ENCODE measurements at regions not wholly inside any gene's neighbourhood (a gene's known extent, or its start where the extent isn't known, plus 50 kb on each side); places are given as distances from the start of the nearest gene placed in this dataset.
"Not testable (repeated sequence)": the region's sequence is repeated elsewhere in the genome, so short reads cannot be mapped to it uniquely, and the experiment has no call there.

DNA sequence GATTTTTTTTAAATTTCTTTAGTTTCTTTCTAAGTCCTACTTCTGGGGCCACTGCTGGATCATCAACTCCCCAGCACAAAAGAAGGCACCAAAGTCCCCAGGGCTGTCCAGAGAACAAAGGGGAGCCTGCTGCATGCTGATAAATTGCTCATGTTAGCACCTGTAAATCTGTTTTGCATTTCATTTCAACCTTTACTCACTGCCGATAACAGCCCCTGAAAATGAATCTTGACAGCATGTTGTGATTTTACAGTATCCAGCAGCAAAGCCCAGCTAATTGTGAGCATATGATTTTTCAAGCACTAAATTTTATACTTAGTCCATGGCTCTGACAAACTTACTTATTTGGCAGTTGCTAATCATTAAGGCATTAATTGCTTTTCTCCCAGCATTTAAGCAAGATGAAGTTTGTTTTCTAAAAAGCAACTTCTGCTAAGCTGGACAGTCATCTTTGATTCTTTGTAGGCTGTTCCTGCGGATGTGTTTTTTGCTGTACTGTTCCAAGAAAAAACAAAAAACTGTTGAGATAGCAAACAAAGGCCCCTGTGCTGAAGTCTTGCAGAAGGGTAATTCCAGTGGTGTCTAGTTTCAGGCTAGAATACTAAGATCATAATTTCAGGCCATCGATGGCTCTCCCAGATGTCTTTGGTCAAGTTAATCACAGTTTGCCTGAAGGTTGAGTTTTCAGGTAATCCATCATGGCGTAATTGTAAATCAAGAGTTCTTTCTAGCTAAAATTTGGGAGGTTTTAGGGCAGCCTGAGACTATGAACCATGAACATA, 73.1 kb upstream of the GAS1 start:
- no peak overlapping the region for H3K9ac ChIP-seq (ENCODE audit: low read length)
- H3K27me3 ChIP-seq (ENCODE audit: control insufficient read depth, insufficient read depth, low read length): no peaks in the 10 kb centered on the region
- no peaks in the 10 kb centered on the region for H3K36me3 ChIP-seq (ENCODE audit: control insufficient read depth, low read depth, low read length)
- H3K9me3 ChIP-seq (ENCODE audit: control insufficient read depth, low read depth, low read length): no peaks in the 10 kb centered on the region
- peaks cover 19% of the 10 kb centered on the region for H3K4me1 ChIP-seq (ENCODE audit: control insufficient read depth, low read depth, low read length)
- no peak overlapping the region for H3K27ac ChIP-seq (ENCODE audit: low read length)
- H3K4me3 ChIP-seq (ENCODE audit: low read length): no peak overlapping the region

DNA sequence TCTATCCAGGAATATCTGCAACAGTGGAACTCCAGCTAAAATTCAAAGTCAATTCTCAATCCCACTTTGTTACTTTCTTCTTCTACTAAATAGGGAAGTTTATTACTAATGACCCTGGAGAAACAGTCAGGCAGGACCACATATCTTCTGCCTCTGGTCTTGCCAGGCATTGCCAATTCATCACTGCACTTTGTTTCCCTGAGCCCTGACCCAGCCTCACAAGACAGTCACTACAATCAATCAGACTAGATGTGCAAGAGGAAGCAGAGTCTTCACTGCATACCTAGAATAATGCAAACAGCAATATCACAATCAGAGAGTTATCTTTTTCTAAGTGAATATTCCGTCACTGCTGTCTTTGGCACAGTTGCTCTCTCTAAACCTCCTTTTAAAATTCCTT, 74.9 kb upstream of the GAS1 start:
- no peaks in the 10 kb centered on the region for H3K36me3 ChIP-seq (ENCODE audit: control insufficient read depth, low read depth, low read length)
- no peaks in the 10 kb centered on the region for H3K9me3 ChIP-seq (ENCODE audit: control insufficient read depth, low read depth, low read length)
- H3K4me1 ChIP-seq (ENCODE audit: control insufficient read depth, low read depth, low read length): peaks cover 19% of the 10 kb centered on the region
- no peaks in the 10 kb centered on the region for H3K27me3 ChIP-seq (ENCODE audit: control insufficient read depth, insufficient read depth, low read length)
- H3K27ac ChIP-seq (ENCODE audit: low read length): no peak overlapping the region
- H3K9ac ChIP-seq (ENCODE audit: low read length): no peak overlapping the region
- H3K4me3 ChIP-seq (ENCODE audit: low read length): no peak overlapping the region

DNA sequence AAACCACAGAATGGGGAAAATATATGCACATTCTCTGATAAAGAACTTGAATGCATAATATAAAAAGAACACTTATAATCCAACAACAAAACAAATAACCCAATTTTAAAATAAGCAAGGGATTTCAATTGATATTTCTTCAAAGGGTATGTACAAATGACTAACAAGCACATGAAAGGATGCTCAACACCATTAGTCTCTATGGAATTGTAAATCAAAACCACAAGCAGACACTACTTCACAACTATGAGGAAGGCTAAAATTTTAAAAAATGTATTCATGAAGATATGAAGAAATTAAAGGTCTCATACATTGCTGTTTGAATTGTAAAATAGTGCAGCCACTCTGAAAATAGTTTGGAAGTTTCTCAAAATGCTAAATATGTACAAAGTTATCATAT, 78.9 kb upstream of the GAS1 start:
- Histone ChIP-seq H3K36me3 (ENCODE audit: control insufficient read depth, low read depth, low read length) (no peaks in the 10 kb centered on the region), H3K27ac (ENCODE audit: low read length) (no peak overlapping the region), H3K9ac (ENCODE audit: low read length) (no peak overlapping the region), H3K4me3 (ENCODE audit: low read length) (no peak overlapping the region), H3K27me3 (ENCODE audit: control insufficient read depth, insufficient read depth, low read length) (no peaks in the 10 kb centered on the region), H3K4me1 (ENCODE audit: control insufficient read depth, low read depth, low read length) (peaks cover 9% of the 10 kb centered on the region), H3K9me3 (ENCODE audit: control insufficient read depth, low read depth, low read length) (no peaks in the 10 kb centered on the region)

DNA sequence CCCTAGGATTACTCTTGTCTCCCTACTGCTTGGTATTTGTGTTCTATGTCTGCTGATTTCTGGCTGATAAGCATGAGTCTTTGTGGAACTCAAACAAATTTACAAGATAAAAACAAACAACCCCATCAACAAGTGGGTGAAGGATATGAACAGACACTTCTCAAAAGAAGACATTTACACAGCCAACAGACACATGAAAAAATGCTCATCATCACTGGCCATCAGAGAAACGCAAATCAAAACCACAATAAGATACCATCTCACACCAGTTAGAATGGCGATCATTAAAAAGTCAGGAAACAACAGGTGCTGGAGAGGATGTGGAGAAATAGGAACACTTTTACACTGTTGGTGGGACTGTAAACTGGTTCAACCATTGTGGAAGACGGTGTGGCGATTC, 81.5 kb upstream of the GAS1 start:
- H3K27ac ChIP-seq (ENCODE audit: low read length); H3K36me3 ChIP-seq (ENCODE audit: control insufficient read depth, low read depth, low read length); H3K4me3 ChIP-seq (ENCODE audit: low read length); H3K27me3 ChIP-seq (ENCODE audit: control insufficient read depth, insufficient read depth, low read length); H3K9ac ChIP-seq (ENCODE audit: low read length); H3K9me3 ChIP-seq (ENCODE audit: control insufficient read depth, low read depth, low read length); H3K4me1 ChIP-seq (ENCODE audit: control insufficient read depth, low read depth, low read length): not testable (repeated sequence)

DNA sequence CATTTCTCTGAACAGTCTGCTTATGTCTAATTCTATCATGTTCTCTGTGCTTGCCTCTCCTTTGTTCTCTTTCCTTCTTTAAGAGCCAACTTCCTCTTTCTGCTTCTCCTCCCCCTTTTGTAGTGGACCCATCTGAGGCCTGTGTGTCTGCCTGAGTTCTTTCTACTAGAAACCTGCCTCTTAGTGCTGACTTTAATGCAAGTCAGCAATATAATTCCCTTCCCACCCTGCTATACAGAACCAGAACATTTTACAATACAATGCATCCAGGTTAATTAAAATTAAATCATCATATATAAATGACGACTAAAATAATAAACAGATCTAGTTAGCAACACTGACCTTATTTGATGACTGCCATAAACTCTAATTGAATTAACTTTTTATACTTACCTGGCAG, 82.6 kb upstream of the GAS1 start:
- H3K9me3 ChIP-seq (ENCODE audit: control insufficient read depth, low read depth, low read length): no peaks in the 10 kb centered on the region
- no peak overlapping the region for H3K27ac ChIP-seq (ENCODE audit: low read length)

DNA sequence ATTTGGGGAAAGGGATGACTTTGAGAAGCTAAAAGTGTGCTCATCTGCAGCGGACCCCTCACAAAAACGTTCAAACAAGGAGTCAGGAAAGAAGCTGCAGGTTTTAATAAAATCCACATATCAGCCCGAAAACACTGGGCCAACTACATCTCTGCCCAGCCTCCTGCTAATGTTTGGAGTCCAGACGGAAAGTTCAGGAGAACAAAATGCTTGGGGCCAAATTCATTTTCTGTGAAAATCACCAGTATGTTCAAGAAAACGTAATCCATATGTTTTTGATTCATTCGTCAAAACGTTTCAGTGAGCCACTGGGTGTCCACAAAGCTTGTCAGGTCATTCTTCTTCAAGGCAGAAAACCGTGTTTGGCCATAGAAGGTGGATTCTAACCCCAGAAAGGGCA, 87.5 kb upstream of the GAS1 start:
- Histone ChIP-seq H3K36me3 (ENCODE audit: control insufficient read depth, low read depth, low read length) (no peaks in the 10 kb centered on the region), H3K4me3 (ENCODE audit: low read length) (no peak overlapping the region), H3K9ac (ENCODE audit: low read length) (no peak overlapping the region), H3K9me3 (ENCODE audit: control insufficient read depth, low read depth, low read length) (no peaks in the 10 kb centered on the region), H3K4me1 (ENCODE audit: control insufficient read depth, low read depth, low read length) (no peaks in the 10 kb centered on the region), H3K27ac (ENCODE audit: low read length) (no peak overlapping the region), H3K27me3 (ENCODE audit: control insufficient read depth, insufficient read depth, low read length) (no peaks in the 10 kb centered on the region)

More for the DNA sequence above, 82.6 kb upstream of the GAS1 start:
- Histone ChIP-seq H3K4me3 (ENCODE audit: low read length) (no peak overlapping the region), H3K4me1 (ENCODE audit: control insufficient read depth, low read depth, low read length) (no peaks in the 10 kb centered on the region), H3K27me3 (ENCODE audit: control insufficient read depth, insufficient read depth, low read length) (no peaks in the 10 kb centered on the region), H3K36me3 (ENCODE audit: control insufficient read depth, low read depth, low read length) (no peaks in the 10 kb centered on the region), H3K9ac (ENCODE audit: low read length) (no peak overlapping the region)

DNA sequence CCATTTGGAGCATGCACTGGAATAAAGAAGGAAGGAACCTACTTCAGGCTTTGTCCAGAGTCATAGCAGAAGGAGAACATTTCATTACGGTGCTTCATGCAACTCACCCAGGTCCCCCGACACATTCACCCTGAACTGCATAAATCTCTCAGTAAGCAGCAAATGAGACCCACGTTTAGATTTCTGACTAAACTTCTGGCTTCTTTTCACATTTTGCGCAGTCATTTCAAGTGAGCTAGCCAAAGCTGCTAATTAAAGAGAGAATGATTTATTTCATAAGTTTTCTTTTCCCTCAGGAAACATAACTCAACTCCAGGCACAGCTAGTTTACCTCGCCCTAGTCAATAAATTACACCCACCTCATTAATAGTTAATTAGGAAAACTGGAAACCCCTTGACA, 88.6 kb upstream of the GAS1 start:
- H3K27me3 ChIP-seq (ENCODE audit: control insufficient read depth, insufficient read depth, low read length): no peaks in the 10 kb centered on the region
- no peaks in the 10 kb centered on the region for H3K36me3 ChIP-seq (ENCODE audit: control insufficient read depth, low read depth, low read length)
- no peak overlapping the region for H3K27ac ChIP-seq (ENCODE audit: low read length)
- no peaks in the 10 kb centered on the region for H3K9me3 ChIP-seq (ENCODE audit: control insufficient read depth, low read depth, low read length)
- no peak overlapping the region for H3K4me3 ChIP-seq (ENCODE audit: low read length)
- no peak overlapping the region for H3K9ac ChIP-seq (ENCODE audit: low read length)
- no peaks in the 10 kb centered on the region for H3K4me1 ChIP-seq (ENCODE audit: control insufficient read depth, low read depth, low read length)

DNA sequence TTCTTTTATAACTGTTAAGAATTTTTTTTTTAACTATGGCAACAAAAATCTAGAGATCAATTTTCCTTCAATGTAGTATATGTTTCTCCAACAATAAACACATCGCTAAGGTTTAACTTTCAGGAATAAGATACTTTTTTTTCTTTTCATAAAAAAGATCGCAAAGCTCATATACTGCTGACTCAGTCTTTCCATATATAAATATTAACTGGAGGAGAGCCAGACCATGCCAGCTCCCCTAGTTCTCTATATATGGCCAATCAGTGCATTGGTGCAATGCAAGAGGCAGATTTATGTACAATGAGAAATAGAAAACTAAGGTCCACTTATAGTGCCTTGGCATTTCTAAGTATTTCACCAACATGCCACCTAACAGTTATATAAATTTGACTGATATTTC, 89.2 kb upstream of the GAS1 start:
- H3K4me3 ChIP-seq (ENCODE audit: low read length): no peak overlapping the region
- H3K36me3 ChIP-seq (ENCODE audit: control insufficient read depth, low read depth, low read length): no peaks in the 10 kb centered on the region
- H3K27me3 ChIP-seq (ENCODE audit: control insufficient read depth, insufficient read depth, low read length): no peaks in the 10 kb centered on the region
- H3K4me1 ChIP-seq (ENCODE audit: control insufficient read depth, low read depth, low read length): peaks cover 4% of the 10 kb centered on the region
- no peaks in the 10 kb centered on the region for H3K9me3 ChIP-seq (ENCODE audit: control insufficient read depth, low read depth, low read length)
- no peak overlapping the region for H3K27ac ChIP-seq (ENCODE audit: low read length)
- H3K9ac ChIP-seq (ENCODE audit: low read length): no peak overlapping the region

DNA sequence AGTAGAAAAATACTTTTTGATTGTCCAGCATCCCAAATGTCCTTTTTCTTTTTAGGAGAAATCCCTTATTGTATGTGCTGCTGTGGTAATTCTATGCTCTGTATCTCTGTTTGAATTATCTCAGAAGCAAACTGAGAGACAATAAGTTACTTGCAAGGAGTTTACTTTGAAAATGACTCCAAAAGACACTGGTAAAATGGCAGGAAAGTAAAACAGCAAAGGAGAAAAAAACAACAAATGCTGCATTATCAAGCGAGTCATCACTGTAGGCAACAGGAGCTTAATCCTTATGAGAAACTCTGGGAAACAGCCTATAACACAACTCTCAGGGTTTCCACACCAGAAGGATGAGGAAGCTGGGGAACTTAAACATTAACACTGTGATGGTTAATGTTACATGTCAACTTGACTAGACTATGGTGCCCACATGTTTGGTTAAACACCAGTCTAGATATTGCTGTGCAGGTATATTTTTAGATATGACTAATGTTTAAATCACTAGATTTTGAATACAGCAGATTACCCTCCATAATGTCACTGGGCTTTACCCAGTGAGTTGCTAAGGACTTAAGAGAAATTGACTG, 92.6 kb upstream of the GAS1 start:
- Histone ChIP-seq H3K36me3 (ENCODE audit: control insufficient read depth, low read depth, low read length) (no peaks in the 10 kb centered on the region), H3K4me1 (ENCODE audit: control insufficient read depth, low read depth, low read length) (peaks cover 4% of the 10 kb centered on the region), H3K4me3 (ENCODE audit: low read length) (no peak overlapping the region), H3K9ac (ENCODE audit: low read length) (no peak overlapping the region), H3K27me3 (ENCODE audit: control insufficient read depth, insufficient read depth, low read length) (no peaks in the 10 kb centered on the region), H3K9me3 (ENCODE audit: control insufficient read depth, low read depth, low read length) (no peaks in the 10 kb centered on the region), H3K27ac (ENCODE audit: low read length) (no peak overlapping the region)

DNA sequence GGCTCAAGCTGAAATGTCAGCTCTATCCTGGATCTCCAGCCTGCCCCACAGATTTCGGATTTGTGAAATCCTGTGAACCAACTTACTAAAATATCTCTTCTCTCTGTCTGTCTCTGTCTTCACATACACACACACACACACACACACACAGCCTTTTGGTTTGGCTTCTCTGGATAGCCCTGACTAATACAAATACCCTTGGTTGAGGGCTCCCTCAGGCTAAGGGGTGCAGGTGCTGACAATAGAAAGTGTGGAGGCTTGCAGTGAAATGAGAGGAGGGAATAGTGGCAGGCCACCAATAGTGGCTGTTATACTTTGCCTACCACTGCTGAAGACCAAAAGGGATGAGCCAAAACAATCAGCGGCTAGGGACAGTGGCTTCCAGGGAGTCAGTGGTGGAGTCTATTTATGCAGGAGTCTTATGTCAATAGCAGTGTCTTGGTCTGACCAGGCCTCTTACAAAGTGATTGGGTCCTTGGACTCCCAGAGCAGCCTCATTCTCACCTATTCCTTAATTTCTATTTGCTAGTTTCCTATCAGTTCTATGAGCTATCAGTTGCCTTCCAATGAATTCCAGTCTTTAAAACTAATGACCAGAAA, 93.2 kb upstream of the GAS1 start:
- Histone ChIP-seq H3K9ac (ENCODE audit: low read length) (no peak overlapping the region), H3K4me3 (ENCODE audit: low read length) (peak overlapping the region; percentile 58), H3K36me3 (ENCODE audit: control insufficient read depth, low read depth, low read length) (no peaks in the 10 kb centered on the region), H3K27ac (ENCODE audit: low read length) (no peak overlapping the region), H3K9me3 (ENCODE audit: control insufficient read depth, low read depth, low read length) (no peaks in the 10 kb centered on the region), H3K4me1 (ENCODE audit: control insufficient read depth, low read depth, low read length) (peaks cover 4% of the 10 kb centered on the region), H3K27me3 (ENCODE audit: control insufficient read depth, insufficient read depth, low read length) (no peaks in the 10 kb centered on the region)

DNA sequence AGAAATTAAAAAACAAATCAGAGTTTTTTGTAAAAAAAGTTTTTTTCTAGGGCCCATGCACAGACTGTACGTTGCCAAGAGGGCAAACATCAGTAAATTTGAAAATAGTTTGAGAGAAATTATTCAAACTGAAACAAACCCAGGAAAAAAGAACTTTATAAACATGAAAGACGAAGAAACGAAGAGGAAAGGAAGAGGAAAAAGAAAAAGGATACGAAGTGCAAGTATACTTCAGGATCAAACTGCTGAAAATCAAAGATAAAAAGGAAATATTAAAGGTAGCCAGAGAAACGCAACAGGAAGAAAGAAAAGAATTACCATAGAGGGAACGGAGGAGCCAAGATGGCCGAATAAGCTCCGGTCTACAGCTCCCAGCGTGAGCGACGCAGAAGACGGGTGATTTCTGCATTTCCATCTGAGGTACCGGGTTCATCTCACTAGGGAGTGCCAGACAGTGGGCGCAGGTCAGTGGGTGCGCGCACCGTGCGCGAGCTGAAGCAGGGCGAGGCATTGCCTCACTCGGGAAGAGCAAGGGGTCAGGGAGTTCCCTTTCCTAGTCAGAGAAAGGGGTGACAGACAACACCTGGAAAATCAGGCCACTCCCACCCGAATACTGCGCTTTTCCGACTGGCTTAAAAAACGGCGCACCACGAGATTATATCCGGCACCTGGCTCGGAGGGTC, 94.4 kb upstream of the GAS1 start:
- not testable (repeated sequence) for H3K4me1 ChIP-seq (ENCODE audit: control insufficient read depth, low read depth, low read length); H3K36me3 ChIP-seq (ENCODE audit: control insufficient read depth, low read depth, low read length); H3K9me3 ChIP-seq (ENCODE audit: control insufficient read depth, low read depth, low read length); H3K27me3 ChIP-seq (ENCODE audit: control insufficient read depth, insufficient read depth, low read length)
- peak overlapping the region; percentile 78 for H3K9ac ChIP-seq (ENCODE audit: low read length)
- peak overlapping the region; percentile 11 for H3K27ac ChIP-seq (ENCODE audit: low read length)
- H3K4me3 ChIP-seq (ENCODE audit: low read length): peak overlapping the region; percentile 58
